Neural progenitor cell (in vitro differentiated cells): ENCODE measurements at regions not wholly inside any gene's neighbourhood (a gene's known extent, or its start where the extent isn't known, plus 50 kb on each side); places are given as distances from the start of the nearest gene placed in this dataset.

Source experiments
- DNase-seq: peaks from one replicate; pipeline ENCODE4 v3.0.0-alpha.2; 2016; ENCODE audit warnings: low spot score
- H2AFZ ChIP-seq: fragments of 200-600 bp; sonication (generic); replicated peaks from 2 replicates; pipeline ENCODE4 v1.6.1; 2016; ENCODE audit warnings: antibody characterized with exemption
- H3F3A ChIP-seq: fragments of 200-600 bp; sonication (generic); 2 replicates; pipeline ENCODE4 v1.6.1; 2016; ENCODE audit warnings: antibody characterized with exemption, low read depth
- H3K27ac ChIP-seq: fragments of 200-600 bp; sonication (generic); 2 replicates; pipeline ENCODE4 v1.5.1; 2016; ENCODE audit warnings: mild to moderate bottlenecking
- H3K27me3 ChIP-seq: fragments of 200-600 bp; sonication (generic); 2 replicates; pipeline ENCODE4 v1.6.1; 2016; ENCODE audit warnings: mild to moderate bottlenecking, moderate library complexity
- H3K36me3 ChIP-seq: fragments of 200-600 bp; sonication (generic); 2 replicates; pipeline ENCODE4 v1.5.1; 2016
- H3K4me1 ChIP-seq: fragments of 200-600 bp; sonication (generic); 2 replicates; pipeline ENCODE4 v1.6.1; 2016; ENCODE audit warnings: mixed run types
- H3K4me2 ChIP-seq: fragments of 200-600 bp; sonication (generic); 2 replicates; pipeline ENCODE4 v1.6.1; 2016
- H3K4me3 ChIP-seq: fragments of 200-600 bp; sonication (generic); 2 replicates; pipeline ENCODE4 v1.5.1; 2016
- H3K79me2 ChIP-seq: fragments of 200-600 bp; sonication (generic); 2 replicates; pipeline ENCODE4 v1.6.1; 2016; ENCODE audit warnings: low read depth
- H3K9ac ChIP-seq: fragments of 200-600 bp; sonication (generic); 2 replicates; pipeline ENCODE4 v1.6.1; 2016
- H3K9me3 ChIP-seq: fragments of 200-600 bp; sonication (generic); 2 replicates; pipeline ENCODE4 v1.5.1; 2016; ENCODE audit warnings: low read depth
- H4K20me1 ChIP-seq: fragments of 200-600 bp; sonication (generic); 2 replicates; pipeline ENCODE4 v1.6.1; 2016; ENCODE audit warnings: low read depth
- H3K27ac Mint-ChIP-seq: 3 replicates; pipeline ENCODE4 v1.8.0; 2021; ENCODE audit warnings: mixed read lengths
- H3K27me3 Mint-ChIP-seq: 2 replicates; pipeline ENCODE4 v1.8.0; 2022; ENCODE audit warnings: low read depth, mild to moderate bottlenecking, inconsistent platforms, moderate library complexity, mixed read lengths; ENCODE audit not compliant: insufficient read depth
- H3K36me3 Mint-ChIP-seq: 3 replicates; pipeline ENCODE4 v1.8.0; 2021; ENCODE audit warnings: mixed read lengths
- H3K4me1 Mint-ChIP-seq: 3 replicates; pipeline ENCODE4 v1.8.0; 2021; ENCODE audit warnings: mixed read lengths
- H3K4me3 Mint-ChIP-seq: 3 replicates; pipeline ENCODE4 v1.8.0; 2021; ENCODE audit warnings: mild to moderate bottlenecking, moderate library complexity, mixed read lengths
- H3K9me3 Mint-ChIP-seq: 3 replicates; pipeline ENCODE4 v1.8.0; 2020; ENCODE audit warnings: mixed read lengths
- CTCF ChIP-seq: fragments of 200-600 bp; sonication (generic); IDR thresholded peaks from 2 replicates; pipeline ENCODE4 v1.5.1; 2017; ENCODE audit warnings: antibody characterized with exemption, mild to moderate bottlenecking
- EZH2 ChIP-seq: fragments of 200-600 bp; sonication (generic); IDR thresholded peaks from 2 replicates; pipeline ENCODE4 v1.6.1; 2017; ENCODE audit warnings: antibody characterized with exemption, mild to moderate bottlenecking, moderate library complexity
- EZH2phosphoT487 ChIP-seq: fragments of 200-600 bp; sonication (generic); IDR thresholded peaks from 2 replicates; pipeline ENCODE4 v1.6.1; 2017; ENCODE audit warnings: antibody characterized with exemption

- Histone ChIP-seq H3K4me3 (no peak overlapping the region), H2AFZ (no peak overlapping the region), H3K36me3 (no peaks in the 10 kb centered on the region), H3K4me1 (peaks cover 17% of the 10 kb centered on the region), H3F3A (peaks cover 13% of the 10 kb centered on the region), H3K27me3 (no peaks in the 10 kb centered on the region), H3K4me2 (no peak overlapping the region), H3K27ac (no peak overlapping the region), H3K9ac (no peak overlapping the region), H3K79me2 (no peaks in the 10 kb centered on the region), H4K20me1 (no peaks in the 10 kb centered on the region), H3K9me3 (no peaks in the 10 kb centered on the region)
- Mint-ChIP-seq H3K4me3 (no peak overlapping the region), H3K4me1 (peaks cover 10% of the 10 kb centered on the region), H3K27ac (no peak overlapping the region), H3K9me3 (peaks cover 6% of the 10 kb centered on the region), H3K36me3 (no peaks in the 10 kb centered on the region), H3K27me3 (no peaks in the 10 kb centered on the region)
- no peak for TF ChIP-seq EZH2phosphoT487
- no peak for TF ChIP-seq EZH2
- TF ChIP-seq CTCF: no peak
- no peak for DNase-seq
These were observed 335.3 kb upstream of the KLF6 start for GRCh38 chr10:4120096-4120853.

- Mint-ChIP-seq H3K4me1 (peaks cover 10% of the 10 kb centered on the region), H3K9me3 (no peaks in the 10 kb centered on the region), H3K27me3 (no peaks in the 10 kb centered on the region), H3K4me3 (no peak overlapping the region), H3K27ac (no peak overlapping the region), H3K36me3 (no peaks in the 10 kb centered on the region)
- no peaks in the 10 kb centered on the region for H3K27me3 ChIP-seq
- peaks cover 13% of the 10 kb centered on the region for H3F3A ChIP-seq
- no peak overlapping the region for H3K4me2 ChIP-seq
- no peak for TF ChIP-seq EZH2phosphoT487
- TF ChIP-seq EZH2: no peak
- TF ChIP-seq CTCF: no peak
- H3K4me3 ChIP-seq: no peak overlapping the region
- no peaks in the 10 kb centered on the region for H3K9me3 ChIP-seq
- H3K27ac ChIP-seq: no peak overlapping the region
- H3K4me1 ChIP-seq: peaks cover 17% of the 10 kb centered on the region
- no peak for DNase-seq
- H2AFZ ChIP-seq: no peak overlapping the region
- H3K36me3 ChIP-seq: no peaks in the 10 kb centered on the region
- no peak overlapping the region for H3K9ac ChIP-seq
- no peaks in the 10 kb centered on the region for H4K20me1 ChIP-seq
- H3K79me2 ChIP-seq: no peaks in the 10 kb centered on the region
These were observed 334.1 kb upstream of the KLF6 start for GRCh38 chr10:4119107-4119506.

GRCh38 chr10:4117604-4118003 lies 332.6 kb upstream of the KLF6 start:
- no peaks in the 10 kb centered on the region for H3K9me3 Mint-ChIP-seq
- H3F3A ChIP-seq: peaks cover 5% of the 10 kb centered on the region
- H3K4me3 Mint-ChIP-seq: no peak overlapping the region
- no peak overlapping the region for H3K4me2 ChIP-seq
- peaks cover 8% of the 10 kb centered on the region for H3K4me1 ChIP-seq
- no peak overlapping the region for H3K27ac ChIP-seq
- H3K9me3 ChIP-seq: no peaks in the 10 kb centered on the region
- H3K4me3 ChIP-seq: no peak overlapping the region
- no peaks in the 10 kb centered on the region for H3K36me3 Mint-ChIP-seq
- no peak overlapping the region for H3K27ac Mint-ChIP-seq
- H3K4me1 Mint-ChIP-seq: peaks cover 2% of the 10 kb centered on the region
- H4K20me1 ChIP-seq: no peaks in the 10 kb centered on the region
- no peak overlapping the region for H3K9ac ChIP-seq
- TF ChIP-seq EZH2phosphoT487: no peak
- no peak for TF ChIP-seq EZH2
- no peak for TF ChIP-seq CTCF
- no peaks in the 10 kb centered on the region for H3K79me2 ChIP-seq
- H3K27me3 Mint-ChIP-seq: no peaks in the 10 kb centered on the region
- H3K36me3 ChIP-seq: no peaks in the 10 kb centered on the region
- no peaks in the 10 kb centered on the region for H3K27me3 ChIP-seq
- DNase-seq: no peak
- H2AFZ ChIP-seq: no peak overlapping the region
